LNCaP clone FGC (cell line): ENCODE measurements at regions not wholly inside any gene's neighbourhood (a gene's known extent, or its start where the extent isn't known, plus 50 kb on each side); places are given as distances from the start of the nearest gene placed in this dataset.
A peak's percentile ranks its signal among the peaks of the same experiment; 100 is the strongest.

Experiments
- DNase-seq: peaks from one replicate; pipeline ENCODE4 v3.0.0-alpha.2; 2011; ENCODE audit warnings: low read depth
- H3K4me3 ChIP-seq: 2 replicates; pipeline ENCODE4 v1.5.1; 2011; ENCODE audit warnings: mild to moderate bottlenecking, low read depth, low read length, control low read depth
- TF ChIP-seq, protein P1 (sequence below): IDR thresholded peaks from 2 replicates; pipeline ENCODE4 v1.5.1; 2012; ENCODE audit warnings: mild to moderate bottlenecking; ENCODE audit not compliant: control insufficient read depth, insufficient read depth; ENCODE audit errors: extremely low read depth

GRCh38 chr7:19463581-19463980 is 245.3 kb downstream of the POLR1F start:
- TF ChIP-seq, protein P1, sequence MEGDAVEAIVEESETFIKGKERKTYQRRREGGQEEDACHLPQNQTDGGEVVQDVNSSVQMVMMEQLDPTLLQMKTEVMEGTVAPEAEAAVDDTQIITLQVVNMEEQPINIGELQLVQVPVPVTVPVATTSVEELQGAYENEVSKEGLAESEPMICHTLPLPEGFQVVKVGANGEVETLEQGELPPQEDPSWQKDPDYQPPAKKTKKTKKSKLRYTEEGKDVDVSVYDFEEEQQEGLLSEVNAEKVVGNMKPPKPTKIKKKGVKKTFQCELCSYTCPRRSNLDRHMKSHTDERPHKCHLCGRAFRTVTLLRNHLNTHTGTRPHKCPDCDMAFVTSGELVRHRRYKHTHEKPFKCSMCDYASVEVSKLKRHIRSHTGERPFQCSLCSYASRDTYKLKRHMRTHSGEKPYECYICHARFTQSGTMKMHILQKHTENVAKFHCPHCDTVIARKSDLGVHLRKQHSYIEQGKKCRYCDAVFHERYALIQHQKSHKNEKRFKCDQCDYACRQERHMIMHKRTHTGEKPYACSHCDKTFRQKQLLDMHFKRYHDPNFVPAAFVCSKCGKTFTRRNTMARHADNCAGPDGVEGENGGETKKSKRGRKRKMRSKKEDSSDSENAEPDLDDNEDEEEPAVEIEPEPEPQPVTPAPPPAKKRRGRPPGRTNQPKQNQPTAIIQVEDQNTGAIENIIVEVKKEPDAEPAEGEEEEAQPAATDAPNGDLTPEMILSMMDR = no peak
- H3K4me3 ChIP-seq = no peak overlapping the region
- no peak for DNase-seq

GRCh38 chr7:19455623-19456022 is 253.2 kb downstream of the POLR1F start:
- DNase-seq = no peak
- TF ChIP-seq, protein P1 = no peak
- no peak overlapping the region for H3K4me3 ChIP-seq

DNA sequence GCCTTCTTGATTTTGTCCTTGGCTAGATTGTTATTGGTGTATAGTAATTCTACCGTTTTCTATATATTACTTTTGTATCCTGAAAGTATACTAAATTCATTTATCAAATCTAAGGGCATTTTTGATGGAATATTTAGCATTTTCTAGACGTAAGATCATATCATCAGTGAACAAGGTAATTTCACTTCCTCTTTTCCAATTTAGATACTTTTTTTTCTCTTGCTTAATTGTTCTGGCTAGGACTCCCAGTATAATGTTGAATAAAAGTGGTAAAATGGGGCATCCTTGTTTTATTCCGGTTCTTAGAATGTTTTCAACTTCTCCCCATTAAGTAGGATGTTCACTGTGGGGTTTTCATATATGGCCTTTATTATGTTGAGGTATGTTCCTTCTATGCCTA is 260.7 kb downstream of the POLR1F start:
- H3K4me3 ChIP-seq = no peak overlapping the region
- TF ChIP-seq, protein P1 = no peak
- DNase-seq = no peak

DNA sequence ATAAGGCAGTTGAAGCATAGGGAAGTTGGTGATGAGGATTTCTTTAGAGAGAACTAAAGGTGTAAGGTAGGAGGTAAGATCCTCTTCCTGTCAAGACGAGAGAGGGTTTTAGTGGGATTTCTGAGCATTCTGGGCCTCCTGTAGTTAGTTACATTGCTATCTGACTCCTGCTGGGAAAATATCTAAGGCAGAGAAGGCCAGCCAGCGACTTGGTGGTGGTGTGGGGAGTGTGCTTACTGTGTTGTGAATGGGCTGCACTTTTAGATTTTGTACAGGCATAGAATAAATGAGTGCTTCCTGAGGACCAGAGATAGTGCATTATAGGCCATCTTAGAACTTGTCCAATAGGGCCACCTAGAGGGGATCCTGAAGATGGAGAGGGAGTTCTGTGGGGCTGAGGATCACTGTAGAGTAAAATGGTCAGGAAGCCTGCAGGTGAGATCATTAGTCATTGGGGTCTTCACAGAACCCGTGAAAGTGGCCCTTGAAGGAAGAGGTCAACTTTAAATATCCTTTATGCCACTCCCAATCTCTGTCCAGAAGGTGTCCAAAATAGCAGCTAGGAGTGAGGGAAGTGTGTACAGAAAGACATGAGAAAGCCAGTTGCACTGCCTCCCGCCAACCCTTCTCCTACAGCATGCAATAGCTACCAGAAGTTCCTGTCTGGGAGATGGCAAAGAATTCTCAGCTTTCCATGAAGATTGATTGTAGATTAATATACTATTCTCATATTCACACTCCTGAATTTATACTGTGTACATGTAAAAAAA is 266.6 kb downstream of the POLR1F start:
- no peak overlapping the region for H3K4me3 ChIP-seq
- no peak for DNase-seq
- TF ChIP-seq, protein P1 = peak; percentile 56

GRCh38 chr7:19439517-19439916 is 269.3 kb downstream of the POLR1F start:
- TF ChIP-seq, protein P1 = no peak
- H3K4me3 ChIP-seq = no peak overlapping the region
- no peak for DNase-seq

GRCh38 chr7:19437446-19437845 is 271.4 kb downstream of the POLR1F start:
- no peak overlapping the region for H3K4me3 ChIP-seq
- DNase-seq = no peak
- TF ChIP-seq, protein P1 = no peak

DNA sequence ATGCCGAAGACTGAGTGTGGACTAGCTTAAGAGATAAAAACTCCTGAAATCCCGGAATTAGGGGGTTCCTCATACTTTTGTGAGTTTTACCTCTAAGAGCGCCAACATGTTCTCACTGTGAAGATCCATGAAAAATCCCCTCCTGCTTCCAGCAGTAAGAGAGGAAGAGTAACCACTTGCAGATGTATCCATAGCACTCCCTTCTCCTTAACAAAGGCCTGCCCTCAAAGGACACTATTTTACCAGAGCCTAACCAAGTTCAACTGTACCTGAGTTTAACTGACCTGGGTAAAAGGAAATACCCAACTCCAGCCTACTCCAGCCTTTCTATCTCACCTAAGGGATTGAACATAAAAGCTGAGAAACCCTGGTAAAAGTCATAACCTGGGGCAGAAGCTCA is 280.9 kb downstream of the POLR1F start:
- DNase-seq = no peak
- H3K4me3 ChIP-seq = no peak overlapping the region
- TF ChIP-seq, protein P1 = no peak
